HepG2 (cell line): ENCODE measurements at regions not wholly inside any gene's neighbourhood (a gene's known extent, or its start where the extent isn't known, plus 50 kb on each side); places are given as distances from the start of the nearest gene placed in this dataset.

Experiments
- FOXK1 ChIP-seq: sonication (generic); formaldehyde crosslinking; IDR thresholded peaks from 2 replicates; pipeline ENCODE4 v1.4.0; 2020; ENCODE audit warnings: low read depth, missing genetic modification reagents, borderline replicate concordance
- HNRNPUL1 ChIP-seq: fragments of 200-400 bp; formaldehyde crosslinking; IDR thresholded peaks from 2 replicates; pipeline ENCODE4 v1.6.1; 2017; ENCODE audit warnings: low read depth, mild to moderate bottlenecking, low read length, moderate library complexity
- MAFK ChIP-seq, 2 experiments: IDR thresholded peaks in 1 of 2; conservative IDR thresholded peaks in 1 of 2; 2 replicates each; pipeline ENCODE4 v1.6.1; 2011; ENCODE audit warnings: improper control_type of control experiment in 2 of 2, low read length in 2 of 2
- MNT ChIP-seq: fragments of 450-650 bp; IDR thresholded peaks from 2 replicates; pipeline ENCODE4 v1.6.1; 2016
- NFKBIZ ChIP-seq: IDR thresholded peaks from 2 replicates; pipeline ENCODE4 v1.6.1; 2018; ENCODE audit warnings: missing genetic modification reagents, missing compliant biosample characterization
- NFRKB ChIP-seq: fragments of 450-650 bp; IDR thresholded peaks from 2 replicates; pipeline ENCODE4 v1.6.1; 2017
- NR0B2 ChIP-seq: sonication (generic); formaldehyde crosslinking; IDR thresholded peaks from 2 replicates; pipeline ENCODE4 v1.4.0; 2020; ENCODE audit warnings: mild to moderate bottlenecking, missing genetic modification reagents
- RAD51 ChIP-seq: fragments of 450-650 bp; IDR thresholded peaks from 2 replicates; pipeline ENCODE4 v1.6.1; 2016; ENCODE audit warnings: borderline replicate concordance
- SOX13 ChIP-seq, 3 experiments: fragments of 450-650 bp in 1 of 3; sonication (generic) in 1 of 3; formaldehyde crosslinking in 1 of 3; IDR thresholded peaks in 2 of 3; conservative IDR thresholded peaks in 1 of 3; 2 replicates each; pipeline versions ENCODE4 v1.5.0 to v1.6.1; 2016 to 2020; ENCODE audit warnings: antibody characterized with exemption in 1 of 3, mild to moderate bottlenecking in 1 of 3, missing compliant biosample characterization in 1 of 3, missing genetic modification reagents in 1 of 3, moderate library complexity in 1 of 3
- SP1 ChIP-seq, 2 experiments: fragments of 450-650 bp in 1 of 2; sonication (generic) in 1 of 2; formaldehyde crosslinking in 1 of 2; IDR thresholded peaks; 2 replicates each; pipeline versions ENCODE4 v1.4.0 to v1.6.1; 2016 to 2020; ENCODE audit warnings: missing genetic modification reagents in 1 of 2
- TEAD3 ChIP-seq: optimal IDR thresholded peaks from 2 replicates; pipeline ENCODE3; 2016; ENCODE audit warnings: borderline replicate concordance
- ZNF260 ChIP-seq: sonication (generic); formaldehyde crosslinking; IDR thresholded peaks from 2 replicates; pipeline ENCODE4 v1.4.0; 2020; ENCODE audit warnings: missing genetic modification reagents, low read depth, mild to moderate bottlenecking, borderline replicate concordance
- ZNF383 ChIP-seq: sonication (generic); formaldehyde crosslinking; IDR thresholded peaks from 2 replicates; pipeline ENCODE4 v1.4.0; 2020; ENCODE audit warnings: missing genetic modification reagents, mild to moderate bottlenecking, borderline replicate concordance
- ZNF564 ChIP-seq: sonication (generic); formaldehyde crosslinking; IDR thresholded peaks from 2 replicates; pipeline ENCODE4 v1.8.1; 2023; ENCODE audit warnings: mild to moderate bottlenecking, missing genetic modification reagents
- ZNF605 ChIP-seq: sonication (generic); formaldehyde crosslinking; IDR thresholded peaks from 2 replicates; pipeline ENCODE4 v1.8.0; 2022; ENCODE audit warnings: mild to moderate bottlenecking, missing genetic modification reagents
- TF ChIP-seq, protein P1 (sequence below), 2 experiments: fragments of 450-650 bp in 1 of 2; sonication (generic) in 1 of 2; formaldehyde crosslinking in 1 of 2; IDR thresholded peaks; 2 replicates each; pipeline versions ENCODE4 v1.6.1 to v1.8.0; 2016 to 2022; ENCODE audit warnings: antibody characterized with exemption in 1 of 2, mild to moderate bottlenecking in 1 of 2, missing genetic modification reagents in 1 of 2
- TF ChIP-seq, protein P2 (sequence below): IDR thresholded peaks from 2 replicates; pipeline ENCODE4 v1.6.1; 2012; ENCODE audit warnings: inconsistent platforms

DNA sequence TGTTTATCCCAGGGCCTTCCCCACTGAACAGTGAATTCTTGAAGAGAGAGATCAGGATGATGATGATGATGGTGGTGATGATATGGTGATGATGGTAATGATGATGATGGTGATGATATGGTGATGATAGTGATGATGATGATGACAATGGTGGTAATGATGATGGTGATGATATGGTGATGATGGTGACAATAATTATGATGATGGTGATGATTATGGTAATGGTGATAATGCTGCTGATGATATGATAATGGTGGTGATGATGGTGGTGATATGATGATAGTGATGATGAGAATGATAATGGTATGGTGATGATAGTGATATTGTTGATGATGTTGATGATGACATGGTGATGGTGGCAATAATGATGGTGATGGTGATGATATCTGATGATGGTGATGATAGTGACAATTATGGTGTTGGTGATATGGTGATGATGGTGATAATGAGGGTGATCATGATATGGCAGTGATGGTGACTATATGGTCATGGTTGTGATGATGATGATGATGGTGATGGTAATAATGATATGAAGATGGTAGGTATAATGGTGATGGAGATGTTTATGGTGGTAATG is 99.9 kb downstream of the HAPSTR1 start (continued):
- TF ChIP-seq, protein P1, sequence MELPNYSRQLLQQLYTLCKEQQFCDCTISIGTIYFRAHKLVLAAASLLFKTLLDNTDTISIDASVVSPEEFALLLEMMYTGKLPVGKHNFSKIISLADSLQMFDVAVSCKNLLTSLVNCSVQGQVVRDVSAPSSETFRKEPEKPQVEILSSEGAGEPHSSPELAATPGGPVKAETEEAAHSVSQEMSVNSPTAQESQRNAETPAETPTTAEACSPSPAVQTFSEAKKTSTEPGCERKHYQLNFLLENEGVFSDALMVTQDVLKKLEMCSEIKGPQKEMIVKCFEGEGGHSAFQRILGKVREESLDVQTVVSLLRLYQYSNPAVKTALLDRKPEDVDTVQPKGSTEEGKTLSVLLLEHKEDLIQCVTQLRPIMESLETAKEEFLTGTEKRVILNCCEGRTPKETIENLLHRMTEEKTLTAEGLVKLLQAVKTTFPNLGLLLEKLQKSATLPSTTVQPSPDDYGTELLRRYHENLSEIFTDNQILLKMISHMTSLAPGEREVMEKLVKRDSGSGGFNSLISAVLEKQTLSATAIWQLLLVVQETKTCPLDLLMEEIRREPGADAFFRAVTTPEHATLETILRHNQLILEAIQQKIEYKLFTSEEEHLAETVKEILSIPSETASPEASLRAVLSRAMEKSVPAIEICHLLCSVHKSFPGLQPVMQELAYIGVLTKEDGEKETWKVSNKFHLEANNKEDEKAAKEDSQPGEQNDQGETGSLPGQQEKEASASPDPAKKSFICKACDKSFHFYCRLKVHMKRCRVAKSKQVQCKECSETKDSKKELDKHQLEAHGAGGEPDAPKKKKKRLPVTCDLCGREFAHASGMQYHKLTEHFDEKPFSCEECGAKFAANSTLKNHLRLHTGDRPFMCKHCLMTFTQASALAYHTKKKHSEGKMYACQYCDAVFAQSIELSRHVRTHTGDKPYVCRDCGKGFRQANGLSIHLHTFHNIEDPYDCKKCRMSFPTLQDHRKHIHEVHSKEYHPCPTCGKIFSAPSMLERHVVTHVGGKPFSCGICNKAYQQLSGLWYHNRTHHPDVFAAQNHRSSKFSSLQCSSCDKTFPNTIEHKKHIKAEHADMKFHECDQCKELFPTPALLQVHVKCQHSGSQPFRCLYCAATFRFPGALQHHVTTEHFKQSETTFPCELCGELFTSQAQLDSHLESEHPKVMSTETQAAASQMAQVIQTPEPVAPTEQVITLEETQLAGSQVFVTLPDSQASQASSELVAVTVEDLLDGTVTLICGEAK (IDR thresholded peaks at IDR 0.05), result peak; percentile 3; the same call in 1 of the 2 replicates
- TF ChIP-seq, protein P1 (CRISPR knock-in tag; IDR thresholded peaks at IDR 0.05), result no peak
- TF ChIP-seq RAD51 (peak; percentile 35; the same call in 1 of the 2 replicates), ZNF564 (no peak), SP1 (IDR thresholded peaks at IDR 0.05) (peak; percentile 49; the same call in 1 of the 2 replicates), SP1 (CRISPR knock-in tag; IDR thresholded peaks at IDR 0.05) (no peak), SOX13 (IDR thresholded peaks at IDR 0.05) (no peak), SOX13 (CRISPR knock-in tag; conservative IDR thresholded peaks at IDR 0.05 in 1 of 2, IDR thresholded peaks at IDR 0.05 in 1 of 2) (no peak), ZNF605 (CRISPR knock-in tag) (no peak), NR0B2 (CRISPR knock-in tag) (no peak), ZNF260 (no peak), NFKBIZ (CRISPR knock-in tag) (no peak), TEAD3 (no peak), NFRKB (0 out of 2 replicates have a peak, but pooled peaks have one; percentile 9), ZNF383 (CRISPR knock-in tag) (no peak), HNRNPUL1 (no peak), MNT (peak; percentile 2; the same call in 1 of the 2 replicates), FOXK1 (CRISPR knock-in tag) (no peak), MAFK (conservative IDR thresholded peaks at IDR 0.05 in 1 of 2, IDR thresholded peaks at IDR 0.05 in 1 of 2; ENCODE audit: low read length in 2 of 2) (no peak)
- TF ChIP-seq, protein P2, sequence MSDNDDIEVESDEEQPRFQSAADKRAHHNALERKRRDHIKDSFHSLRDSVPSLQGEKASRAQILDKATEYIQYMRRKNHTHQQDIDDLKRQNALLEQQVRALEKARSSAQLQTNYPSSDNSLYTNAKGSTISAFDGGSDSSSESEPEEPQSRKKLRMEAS, result no peak
